GM19455 (cell line): ENCODE measurements at regions not wholly inside any gene's neighbourhood (a gene's known extent, or its start where the extent isn't known, plus 50 kb on each side); places are given as distances from the start of the nearest gene placed in this dataset.

Source experiments
- ATAC-seq: cut with Tn5 transposase; IDR thresholded peaks from one replicate; pipeline ENCODE4 v1.9.1; 2021; ENCODE audit not compliant: unreplicated experiment

- no peak for ATAC-seq
Observed at GRCh38 chr7:49344556-49344955, 420.2 kb downstream of the CDC14C start.

GRCh38 chr7:49346195-49346899, 422.0 kb downstream of the CDC14C start:
- no peak for ATAC-seq

GRCh38 chr7:49367072-49367471, 406.4 kb upstream of the VWC2 start:
- no peak for ATAC-seq

- ATAC-seq = no peak
Observed at GRCh38 chr7:49371771-49372170, 401.7 kb upstream of the VWC2 start.

GRCh38 chr7:49376817-49377375, 396.5 kb upstream of the VWC2 start:
- no peak for ATAC-seq

- no peak for ATAC-seq
Observed at GRCh38 chr7:49386792-49387191, 386.6 kb upstream of the VWC2 start.

- ATAC-seq = no peak
Observed at GRCh38 chr7:49389871-49390479, 383.5 kb upstream of the VWC2 start.

GRCh38 chr7:49396229-49396628, 377.2 kb upstream of the VWC2 start:
- ATAC-seq = no peak

- no peak for ATAC-seq
Observed at GRCh38 chr7:49397750-49398149, 375.7 kb upstream of the VWC2 start.

- no peak for ATAC-seq
Observed at GRCh38 chr7:49398236-49398635, 375.2 kb upstream of the VWC2 start.

GRCh38 chr7:49398746-49399145, 374.7 kb upstream of the VWC2 start:
- ATAC-seq = no peak

GRCh38 chr7:49400891-49401550, 372.4 kb upstream of the VWC2 start:
- ATAC-seq = no peak

GRCh38 chr7:49403844-49404243, 369.6 kb upstream of the VWC2 start:
- ATAC-seq = no peak

- no peak for ATAC-seq
Observed at GRCh38 chr7:49407205-49407604, 366.2 kb upstream of the VWC2 start.

GRCh38 chr7:49417034-49417433, 356.4 kb upstream of the VWC2 start:
- no peak for ATAC-seq

GRCh38 chr7:49418963-49419362, 354.5 kb upstream of the VWC2 start:
- no peak for ATAC-seq

- no peak for ATAC-seq
Observed at GRCh38 chr7:49422564-49422963, 350.9 kb upstream of the VWC2 start.

- ATAC-seq = no peak
Observed at GRCh38 chr7:49424109-49424508, 349.3 kb upstream of the VWC2 start.

GRCh38 chr7:49425277-49425818, 348.1 kb upstream of the VWC2 start:
- no peak for ATAC-seq

GRCh38 chr7:49432254-49432653, 341.2 kb upstream of the VWC2 start:
- no peak for ATAC-seq

- no peak for ATAC-seq
Observed at GRCh38 chr7:49433794-49434193, 339.6 kb upstream of the VWC2 start.

- ATAC-seq = no peak
Observed at GRCh38 chr7:49434846-49435245, 338.6 kb upstream of the VWC2 start.
